Erythroblast (primary cell): ENCODE measurements at regions not wholly inside any gene's neighbourhood (a gene's known extent, or its start where the extent isn't known, plus 50 kb on each side); places are given as distances from the start of the nearest gene placed in this dataset.

ENCODE experiments used
- GATA1 ChIP-seq: IDR thresholded peaks from 2 replicates; pipeline ENCODE4 v1.6.1; 2011; ENCODE audit warnings: low read depth, mild to moderate bottlenecking, control low read depth, low read length, moderate library complexity
- POLR2A ChIP-seq: IDR thresholded peaks from 2 replicates; pipeline ENCODE4 v1.6.1; 2011; ENCODE audit warnings: mild to moderate bottlenecking, low read length

DNA sequence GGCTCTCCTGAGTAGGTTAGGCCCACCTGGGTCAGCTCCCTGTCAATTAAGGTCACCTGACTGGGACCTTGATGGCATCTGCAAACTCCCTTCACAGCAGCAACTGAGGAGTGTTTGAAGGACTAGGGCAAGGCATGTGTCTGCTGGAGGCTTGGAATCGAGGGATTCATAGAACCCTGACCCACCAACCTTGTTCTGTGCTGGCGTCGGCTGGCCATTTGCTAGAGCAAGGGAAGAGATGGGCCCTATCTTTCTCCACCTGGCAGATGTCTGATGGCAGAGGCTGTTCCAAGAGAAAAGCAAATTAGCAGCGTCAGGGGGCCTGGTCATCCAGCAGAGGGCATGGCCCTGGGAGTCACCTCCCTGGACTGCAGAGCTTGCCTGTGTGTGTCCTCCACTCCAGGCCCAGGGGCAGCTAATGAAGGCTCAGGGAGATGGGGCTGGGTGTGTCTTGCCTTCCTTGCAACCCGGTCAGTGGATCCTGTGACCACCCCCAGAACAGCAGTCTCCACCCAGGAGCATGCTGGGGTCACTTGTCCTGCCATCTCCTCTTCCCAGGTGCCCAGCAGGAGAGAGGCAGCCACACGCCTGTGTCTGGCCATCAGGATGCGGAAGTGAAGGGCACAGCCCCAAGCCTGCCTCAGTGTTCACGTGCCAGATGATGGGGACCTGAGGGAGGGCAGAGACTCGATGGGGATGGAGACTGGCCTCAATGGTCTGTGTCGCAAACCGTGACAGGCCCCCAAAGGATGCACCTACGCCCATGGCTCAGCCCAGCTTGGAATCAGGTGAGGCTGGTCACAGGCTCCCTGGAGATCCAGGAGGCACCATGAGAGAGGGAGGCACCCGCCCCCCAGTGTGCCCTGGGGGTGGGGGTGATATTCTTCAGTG is 53.9 kb downstream of the BARX1 start:
- TF ChIP-seq POLR2A (no peak), GATA1 (no peak)
